Breast epithelium (tissue), 4 donors: ENCODE measurements at regions not wholly inside any gene's neighbourhood (a gene's known extent, or its start where the extent isn't known, plus 50 kb on each side); places are given as distances from the start of the nearest gene placed in this dataset.

Source experiments
- DNase-seq, 2 donors: peaks; one replicate each; pipeline ENCODE4 v3.0.0-alpha.2; 2019; ENCODE audit warnings: low spot score in 2 of 2
- H3K27ac ChIP-seq, 2 donors: fragments of 200-600 bp; sonication (generic) in 1 of 2; one replicate each; pipeline ENCODE4 v1.5.1; 2016 to 2019; ENCODE audit warnings: mild to moderate bottlenecking in 1 of 2
- H3K27me3 ChIP-seq, 2 donors: fragments of 200-600 bp; sonication (generic) in 1 of 2; one replicate each; pipeline versions ENCODE4 v1.5.1 to v1.6.0; 2017 to 2019; ENCODE audit warnings: control low read depth in 1 of 2, mild to moderate bottlenecking in 1 of 2
- H3K36me3 ChIP-seq: fragments of 200-600 bp; one replicate; pipeline ENCODE4 v1.5.1; 2019
- H3K4me1 ChIP-seq, 2 donors: fragments of 200-600 bp; sonication (generic); one replicate each; pipeline ENCODE4 v1.5.1; 2016 to 2019; ENCODE audit warnings: control low read depth in 1 of 2
- H3K4me3 ChIP-seq, 3 donors: fragments of 200-600 bp; sonication (generic); 1 replicate in 2 of 3; 2 replicates in 1 of 3; pipeline ENCODE4 v1.5.1; 2016 to 2019; ENCODE audit warnings: mild to moderate bottlenecking in 3 of 3, moderate library complexity in 2 of 3
- H3K9me3 ChIP-seq, 2 donors: fragments of 200-600 bp; sonication (generic) in 1 of 2; one replicate each; pipeline ENCODE4 v1.5.1; 2016 to 2019; ENCODE audit warnings: control low read depth in 1 of 2
- POLR2A ChIP-seq: fragments of 450-650 bp; IDR thresholded peaks from one replicate; pipeline ENCODE4 v1.6.1; 2016; ENCODE audit warnings: antibody characterized with exemption, mild to moderate bottlenecking, moderate library complexity
- POLR2AphosphoS5 ChIP-seq, 3 donors: sonication (generic); formaldehyde crosslinking; IDR thresholded peaks; one replicate each; pipeline ENCODE4 v1.6.1; 2017; ENCODE audit warnings: antibody characterized with exemption in 3 of 3
- intact Hi-C: fragments of 100-400 bp; cut with DNase I; formaldehyde crosslinking; loops from one replicate; pipeline ENCODE4 v1.15.1; 2023; ENCODE audit warnings: low total_unique reads
- TF ChIP-seq, protein P1 (sequence below), 3 donors: fragments of 450-650 bp; IDR thresholded peaks; one replicate each; pipeline ENCODE4 v1.5.1; 2016 to 2017; ENCODE audit warnings: antibody characterized with exemption in 3 of 3, mild to moderate bottlenecking in 3 of 3, moderate library complexity in 3 of 3

DNA sequence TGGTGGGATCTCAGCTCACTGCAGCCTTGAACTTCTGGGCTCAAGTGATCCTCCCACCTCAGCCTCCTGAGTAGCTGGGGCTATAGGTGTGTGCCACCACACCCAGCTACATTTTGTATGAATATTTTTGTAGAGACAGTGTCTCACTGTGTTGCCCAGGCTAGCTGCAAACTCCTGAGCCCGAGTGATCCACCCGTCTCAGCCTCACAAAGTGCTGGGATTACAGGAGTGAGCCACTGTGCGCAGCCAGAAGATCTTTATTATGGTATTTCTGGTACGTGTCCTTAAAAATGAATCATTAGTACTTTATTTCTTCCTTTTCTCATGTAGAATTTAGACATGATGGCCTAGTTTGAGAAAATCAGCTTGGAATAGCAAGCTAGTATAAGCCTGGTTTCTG lies 153.3 kb downstream of the BCHE start:
- TF ChIP-seq POLR2A (no peak), POLR2AphosphoS5 (IDR thresholded peaks at IDR 0.05) (no peak)
- TF ChIP-seq, protein P1, sequence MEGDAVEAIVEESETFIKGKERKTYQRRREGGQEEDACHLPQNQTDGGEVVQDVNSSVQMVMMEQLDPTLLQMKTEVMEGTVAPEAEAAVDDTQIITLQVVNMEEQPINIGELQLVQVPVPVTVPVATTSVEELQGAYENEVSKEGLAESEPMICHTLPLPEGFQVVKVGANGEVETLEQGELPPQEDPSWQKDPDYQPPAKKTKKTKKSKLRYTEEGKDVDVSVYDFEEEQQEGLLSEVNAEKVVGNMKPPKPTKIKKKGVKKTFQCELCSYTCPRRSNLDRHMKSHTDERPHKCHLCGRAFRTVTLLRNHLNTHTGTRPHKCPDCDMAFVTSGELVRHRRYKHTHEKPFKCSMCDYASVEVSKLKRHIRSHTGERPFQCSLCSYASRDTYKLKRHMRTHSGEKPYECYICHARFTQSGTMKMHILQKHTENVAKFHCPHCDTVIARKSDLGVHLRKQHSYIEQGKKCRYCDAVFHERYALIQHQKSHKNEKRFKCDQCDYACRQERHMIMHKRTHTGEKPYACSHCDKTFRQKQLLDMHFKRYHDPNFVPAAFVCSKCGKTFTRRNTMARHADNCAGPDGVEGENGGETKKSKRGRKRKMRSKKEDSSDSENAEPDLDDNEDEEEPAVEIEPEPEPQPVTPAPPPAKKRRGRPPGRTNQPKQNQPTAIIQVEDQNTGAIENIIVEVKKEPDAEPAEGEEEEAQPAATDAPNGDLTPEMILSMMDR (IDR thresholded peaks at IDR 0.05), result no peak
- H3K27me3 ChIP-seq, result no peaks in the 10 kb centered on the region
- no peak for DNase-seq
- H3K4me3 ChIP-seq, result no peak overlapping the region
- H3K9me3 ChIP-seq, result no peaks in the 10 kb centered on the region
- H3K4me1 ChIP-seq, result no peaks in the 10 kb centered on the region
- intact Hi-C loops, result no loop called here
- H3K27ac ChIP-seq, result no peak overlapping the region
- H3K36me3 ChIP-seq, result no peaks in the 10 kb centered on the region

GRCh38 chr3:165682734-165683133 lies 154.5 kb downstream of the BCHE start:
- Histone ChIP-seq H3K4me3 (no peak overlapping the region), H3K36me3 (no peaks in the 10 kb centered on the region), H3K27me3 (no peaks in the 10 kb centered on the region), H3K4me1 (no peaks in the 10 kb centered on the region), H3K27ac (no peak overlapping the region), H3K9me3 (no peaks in the 10 kb centered on the region)
- no peak for DNase-seq
- intact Hi-C loops, result no loop called here
- TF ChIP-seq, protein P1 (IDR thresholded peaks at IDR 0.05), result no peak
- TF ChIP-seq POLR2AphosphoS5 (IDR thresholded peaks at IDR 0.05) (no peak), POLR2A (no peak)

DNA sequence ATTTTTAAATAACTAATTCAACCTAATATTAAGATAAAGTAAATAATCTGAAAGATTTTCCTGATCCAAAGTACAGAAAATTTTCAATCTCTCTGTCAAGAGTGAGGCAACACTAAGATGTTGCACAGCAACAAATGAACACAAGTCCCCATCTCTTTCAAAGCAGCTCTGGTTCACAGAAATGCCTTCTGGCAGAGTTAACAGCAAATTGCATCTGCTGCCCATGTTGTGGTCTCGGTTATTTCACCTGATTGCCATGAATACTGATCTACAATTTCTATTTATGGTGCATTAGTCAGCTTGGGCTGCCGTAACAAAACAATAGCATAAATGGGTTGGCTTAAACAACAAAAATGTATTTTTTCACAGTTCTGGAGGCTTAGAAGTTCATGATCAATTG lies 167.3 kb downstream of the BCHE start:
- Histone ChIP-seq H3K4me3 (no peak overlapping the region), H3K27ac (no peak overlapping the region), H3K4me1 (no peaks in the 10 kb centered on the region), H3K36me3 (no peaks in the 10 kb centered on the region), H3K9me3 (no peaks in the 10 kb centered on the region), H3K27me3 (no peaks in the 10 kb centered on the region)
- DNase-seq, result no peak
- intact Hi-C loops, result no loop called here
- TF ChIP-seq POLR2A (no peak), POLR2AphosphoS5 (IDR thresholded peaks at IDR 0.05) (no peak)
- TF ChIP-seq, protein P1 (IDR thresholded peaks at IDR 0.05), result no peak

GRCh38 chr3:165669504-165669903 lies 167.7 kb downstream of the BCHE start:
- Histone ChIP-seq H3K36me3 (no peaks in the 10 kb centered on the region), H3K27ac (no peak overlapping the region), H3K4me3 (no peak overlapping the region), H3K4me1 (no peaks in the 10 kb centered on the region), H3K27me3 (no peaks in the 10 kb centered on the region), H3K9me3 (no peaks in the 10 kb centered on the region)
- intact Hi-C loops, result no loop called here
- TF ChIP-seq POLR2AphosphoS5 (IDR thresholded peaks at IDR 0.05) (no peak), POLR2A (no peak)
- TF ChIP-seq, protein P1 (IDR thresholded peaks at IDR 0.05), result no peak
- no peak for DNase-seq

DNA sequence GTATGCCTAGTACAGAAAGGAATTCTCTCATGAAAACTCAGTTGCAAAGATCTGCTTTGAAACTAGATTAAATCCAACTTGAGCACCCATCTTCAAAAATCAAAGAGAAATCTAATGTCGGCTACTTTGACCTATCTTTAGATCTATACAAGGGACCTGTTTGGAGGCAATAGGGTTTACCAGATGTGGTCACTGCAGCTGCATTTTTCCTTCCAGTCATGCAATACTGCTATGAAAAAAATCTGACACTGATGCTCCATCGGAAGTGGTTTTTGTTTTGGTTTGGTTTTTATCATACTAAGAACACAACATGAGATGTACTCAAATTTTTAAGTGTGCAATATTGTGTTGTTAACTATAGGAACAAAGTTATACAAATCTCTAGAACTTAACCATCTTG lies 169.5 kb downstream of the BCHE start:
- TF ChIP-seq POLR2AphosphoS5 (IDR thresholded peaks at IDR 0.05) (no peak), POLR2A (no peak)
- TF ChIP-seq, protein P1 (IDR thresholded peaks at IDR 0.05), result no peak
- Histone ChIP-seq H3K4me3 (no peak overlapping the region), H3K4me1 (no peaks in the 10 kb centered on the region), H3K27me3 (no peaks in the 10 kb centered on the region), H3K27ac (no peak overlapping the region), H3K36me3 (no peaks in the 10 kb centered on the region), H3K9me3 (no peaks in the 10 kb centered on the region)
- intact Hi-C loops, result no loop called here
- no peak for DNase-seq
